SK-N-SH treated with all-trans-retinoic acid at 6 μM for 48 hours (cell line): ENCODE measurements at regions not wholly inside any gene's neighbourhood (a gene's known extent, or its start where the extent isn't known, plus 50 kb on each side); places are given as distances from the start of the nearest gene placed in this dataset.

Experiments
- ARNTL ChIP-seq: fragments of 450-650 bp; formaldehyde crosslinking; IDR thresholded peaks from 2 replicates; pipeline ENCODE4 v1.5.0; 2020; ENCODE audit warnings: low read depth, mild to moderate bottlenecking, moderate library complexity, borderline replicate concordance
- CSDC2 ChIP-seq: fragments of 250-450 bp; sonication (Bioruptor Pico); IDR thresholded peaks from 2 replicates; pipeline ENCODE4 v1.5.0; 2020; ENCODE audit warnings: mild to moderate bottlenecking, moderate library complexity
- ESRRG ChIP-seq: fragments of 250-450 bp; sonication (Bioruptor Pico); IDR thresholded peaks from 2 replicates; pipeline ENCODE4 v1.6.1; 2021; ENCODE audit warnings: mild to moderate bottlenecking
- GLIS3 ChIP-seq: fragments of 250-450 bp; sonication (Bioruptor Pico); IDR thresholded peaks from 2 replicates; pipeline ENCODE4 v1.5.0; 2020; ENCODE audit warnings: mild to moderate bottlenecking, moderate library complexity
- OSR1 ChIP-seq: fragments of 250-450 bp; sonication (Bioruptor Pico); IDR thresholded peaks from 2 replicates; pipeline ENCODE4 v1.8.0; 2022; ENCODE audit warnings: moderate library complexity, mild to moderate bottlenecking, inconsistent platforms
- RARB ChIP-seq: fragments of 250-450 bp; sonication (Bioruptor Pico); IDR thresholded peaks from 2 replicates; pipeline ENCODE4 v1.8.0; 2021; ENCODE audit warnings: mild to moderate bottlenecking, moderate library complexity
- TCF4 ChIP-seq: fragments of 250-450 bp; sonication (Bioruptor Pico); IDR thresholded peaks from 2 replicates; pipeline ENCODE4 v1.8.0; 2021; ENCODE audit warnings: mild to moderate bottlenecking, moderate library complexity, borderline replicate concordance
- ZC3H10 ChIP-seq: fragments of 250-450 bp; sonication (Bioruptor Pico); IDR thresholded peaks from 2 replicates; pipeline ENCODE4 v1.5.1; 2021; ENCODE audit warnings: mild to moderate bottlenecking, moderate library complexity
- ZFP30 ChIP-seq: fragments of 450-650 bp; formaldehyde crosslinking; IDR thresholded peaks from 2 replicates; pipeline ENCODE4 v1.5.0; 2022; ENCODE audit warnings: mild to moderate bottlenecking, moderate library complexity
- ZNF70 ChIP-seq: fragments of 450-650 bp; formaldehyde crosslinking; IDR thresholded peaks from 2 replicates; pipeline ENCODE4 v1.5.0; 2020; ENCODE audit warnings: mild to moderate bottlenecking, moderate library complexity
- TF ChIP-seq, protein P1 (sequence below): fragments of 250-450 bp; sonication (Bioruptor Pico); IDR thresholded peaks from 2 replicates; pipeline ENCODE4 v1.8.0; 2020; ENCODE audit warnings: mild to moderate bottlenecking, moderate library complexity, borderline replicate concordance

DNA sequence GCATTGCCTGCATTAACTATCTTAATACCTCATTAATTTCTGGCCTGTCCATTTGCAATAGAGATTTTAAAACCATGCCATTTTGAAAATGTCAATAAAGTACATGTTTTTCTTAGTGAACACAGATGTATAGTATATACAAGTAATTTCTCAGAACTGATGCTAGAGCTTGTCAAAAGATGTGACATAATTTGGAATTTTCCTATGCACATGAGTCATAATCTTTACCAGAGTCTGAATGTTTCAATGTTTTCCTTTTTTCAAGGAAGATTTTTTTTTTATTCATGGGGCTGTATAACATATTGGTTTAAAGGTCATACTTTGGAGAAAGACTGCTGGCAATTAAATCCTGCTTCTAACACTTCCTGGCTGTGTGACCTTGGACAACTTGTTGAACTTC, 1347.5 kb upstream of the ADGRB3 start:
- TF ChIP-seq GLIS3 (CRISPR knock-in tag): no peak
- TF ChIP-seq ARNTL: no peak
- TF ChIP-seq, protein P1, sequence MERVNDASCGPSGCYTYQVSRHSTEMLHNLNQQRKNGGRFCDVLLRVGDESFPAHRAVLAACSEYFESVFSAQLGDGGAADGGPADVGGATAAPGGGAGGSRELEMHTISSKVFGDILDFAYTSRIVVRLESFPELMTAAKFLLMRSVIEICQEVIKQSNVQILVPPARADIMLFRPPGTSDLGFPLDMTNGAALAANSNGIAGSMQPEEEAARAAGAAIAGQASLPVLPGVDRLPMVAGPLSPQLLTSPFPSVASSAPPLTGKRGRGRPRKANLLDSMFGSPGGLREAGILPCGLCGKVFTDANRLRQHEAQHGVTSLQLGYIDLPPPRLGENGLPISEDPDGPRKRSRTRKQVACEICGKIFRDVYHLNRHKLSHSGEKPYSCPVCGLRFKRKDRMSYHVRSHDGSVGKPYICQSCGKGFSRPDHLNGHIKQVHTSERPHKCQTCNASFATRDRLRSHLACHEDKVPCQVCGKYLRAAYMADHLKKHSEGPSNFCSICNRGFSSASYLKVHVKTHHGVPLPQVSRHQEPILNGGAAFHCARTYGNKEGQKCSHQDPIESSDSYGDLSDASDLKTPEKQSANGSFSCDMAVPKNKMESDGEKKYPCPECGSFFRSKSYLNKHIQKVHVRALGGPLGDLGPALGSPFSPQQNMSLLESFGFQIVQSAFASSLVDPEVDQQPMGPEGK (CRISPR knock-in tag): no peak
- no peak for TF ChIP-seq ZNF70
- TF ChIP-seq OSR1 (CRISPR knock-in tag): no peak
- TF ChIP-seq ESRRG (CRISPR knock-in tag): no peak
- no peak for TF ChIP-seq TCF4 (CRISPR knock-in tag)
- TF ChIP-seq RARB: no peak
- no peak for TF ChIP-seq ZC3H10 (CRISPR knock-in tag)
- TF ChIP-seq ZFP30 (CRISPR knock-in tag): no peak
- TF ChIP-seq CSDC2 (CRISPR knock-in tag): no peak
